Iris pigment epithelial cell (primary cell): ENCODE measurements at regions not wholly inside any gene's neighbourhood (a gene's known extent, or its start where the extent isn't known, plus 50 kb on each side); places are given as distances from the start of the nearest gene placed in this dataset.

Source experiments
- DNase-seq: peaks from one replicate; pipeline ENCODE4 v3.0.0-alpha.2; 2011; ENCODE audit warnings: low read depth

DNA sequence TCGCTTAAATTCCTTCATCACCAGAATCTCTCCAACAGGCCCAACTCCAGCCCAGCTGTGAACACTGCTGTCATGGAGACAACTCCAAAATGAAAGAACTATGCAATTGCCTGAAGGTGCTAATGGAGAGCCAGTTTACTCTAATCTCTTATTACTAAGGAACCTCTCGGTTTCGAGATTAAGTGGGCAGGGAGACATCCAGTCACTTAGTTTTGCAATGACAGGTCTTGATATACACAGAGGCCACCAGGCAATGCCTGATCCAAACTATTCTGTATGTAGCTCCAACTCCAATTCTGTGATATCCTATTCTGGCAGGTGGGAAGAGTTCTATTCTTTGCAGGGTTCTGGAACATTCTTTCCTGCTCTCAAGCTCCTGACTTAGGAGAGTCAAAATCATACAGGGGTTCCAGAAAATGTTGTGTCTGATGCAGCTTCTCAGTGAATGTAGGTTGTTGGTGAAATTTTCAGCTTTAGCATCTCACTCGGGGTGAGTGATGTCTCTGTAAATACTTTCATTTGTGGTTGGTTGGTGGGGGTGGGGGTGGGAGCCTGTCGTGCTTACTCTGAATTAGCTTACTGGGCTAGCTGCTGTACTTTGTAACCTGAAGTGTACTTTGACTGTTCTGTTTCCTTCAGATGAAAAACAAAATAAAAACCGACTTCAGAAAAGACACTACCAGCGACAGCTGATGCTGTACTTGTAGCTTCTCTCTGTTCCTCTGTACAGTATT lies 170.9 kb downstream of the PALM2AKAP2 start:
- DNase-seq = no peak

DNA sequence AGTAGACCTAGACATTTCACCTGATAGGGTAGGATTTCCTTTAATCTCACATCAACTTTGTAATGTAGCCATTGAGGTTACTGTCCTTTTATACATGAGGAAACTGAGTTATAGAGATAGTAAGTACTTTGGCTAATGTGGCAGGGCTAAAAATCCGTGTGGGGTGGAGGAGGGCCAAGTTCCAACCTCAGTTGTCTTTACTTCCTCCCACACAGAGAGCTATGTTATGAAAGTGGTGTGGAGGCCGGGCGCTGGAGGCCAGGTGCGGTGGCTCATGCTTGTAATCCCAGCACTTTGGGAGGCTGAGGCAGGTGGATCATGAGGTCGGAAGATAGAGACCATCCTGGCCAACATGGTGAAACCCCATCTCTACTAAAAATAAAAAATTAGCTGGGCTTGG lies 173.3 kb downstream of the PALM2AKAP2 start:
- no peak for DNase-seq

GRCh38 chr9:109953813-109954497 lies 174.0 kb downstream of the PALM2AKAP2 start:
- DNase-seq = no peak

DNA sequence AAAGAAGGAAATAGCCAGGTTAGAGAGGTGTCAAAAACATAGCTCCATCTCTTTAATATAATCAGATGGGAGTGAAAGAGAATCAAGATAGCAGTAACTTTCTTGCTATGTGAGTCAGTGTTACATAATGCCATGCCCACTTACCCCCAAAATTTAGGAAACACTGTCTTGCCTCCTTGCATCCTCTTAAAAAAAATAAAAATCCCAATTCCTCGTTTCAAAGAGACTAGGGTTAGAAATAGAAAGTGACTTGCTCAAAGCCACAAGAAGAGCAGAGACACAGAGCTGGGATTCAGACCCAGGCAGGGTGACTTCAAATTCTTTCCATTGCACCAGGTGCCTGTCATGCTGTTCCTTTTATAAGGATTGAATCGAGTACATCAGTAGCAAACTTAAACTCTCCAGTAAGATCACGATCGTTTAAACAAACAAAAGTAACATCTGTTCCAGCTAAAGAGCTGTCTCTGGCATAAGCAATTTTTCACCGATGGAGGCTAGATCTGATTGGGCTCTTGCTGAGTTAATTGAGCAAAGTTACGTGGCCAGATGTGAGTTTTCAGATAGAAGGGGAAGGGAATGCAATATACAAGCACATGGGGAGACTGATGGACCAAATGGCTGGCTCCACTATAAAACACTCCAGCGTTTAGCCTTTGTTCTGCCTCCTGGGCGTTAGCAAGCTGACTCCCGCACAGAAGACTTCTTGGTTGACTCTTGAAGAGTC lies 176.9 kb downstream of the PALM2AKAP2 start:
- no peak for DNase-seq

- no peak for DNase-seq
Observed at GRCh38 chr9:109959679-109960078, 179.7 kb downstream of the PALM2AKAP2 start.

DNA sequence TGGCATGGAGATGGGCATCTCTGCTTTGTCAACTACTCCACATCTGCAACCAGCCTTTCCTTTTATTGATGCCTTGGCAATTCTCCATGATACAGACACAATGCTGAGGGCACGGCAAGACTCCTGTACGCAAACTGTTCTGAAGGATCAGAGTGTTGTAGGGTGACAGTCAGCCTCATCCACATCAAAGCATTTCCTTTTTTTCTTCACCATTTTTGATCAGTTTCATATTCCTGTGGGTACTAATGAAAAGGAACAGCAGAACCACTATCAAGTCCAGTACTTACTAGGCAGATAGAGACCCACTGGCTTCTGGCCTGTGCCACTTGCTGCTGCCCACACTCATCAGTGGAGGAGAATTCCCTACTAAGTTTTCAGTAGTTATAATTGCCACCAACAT lies 181.6 kb downstream of the PALM2AKAP2 start:
- DNase-seq = no peak

GRCh38 chr9:109962215-109962614 lies 182.2 kb downstream of the PALM2AKAP2 start:
- no peak for DNase-seq

- DNase-seq = no peak
Observed at GRCh38 chr9:109963079-109963478, 183.1 kb downstream of the PALM2AKAP2 start.

DNA sequence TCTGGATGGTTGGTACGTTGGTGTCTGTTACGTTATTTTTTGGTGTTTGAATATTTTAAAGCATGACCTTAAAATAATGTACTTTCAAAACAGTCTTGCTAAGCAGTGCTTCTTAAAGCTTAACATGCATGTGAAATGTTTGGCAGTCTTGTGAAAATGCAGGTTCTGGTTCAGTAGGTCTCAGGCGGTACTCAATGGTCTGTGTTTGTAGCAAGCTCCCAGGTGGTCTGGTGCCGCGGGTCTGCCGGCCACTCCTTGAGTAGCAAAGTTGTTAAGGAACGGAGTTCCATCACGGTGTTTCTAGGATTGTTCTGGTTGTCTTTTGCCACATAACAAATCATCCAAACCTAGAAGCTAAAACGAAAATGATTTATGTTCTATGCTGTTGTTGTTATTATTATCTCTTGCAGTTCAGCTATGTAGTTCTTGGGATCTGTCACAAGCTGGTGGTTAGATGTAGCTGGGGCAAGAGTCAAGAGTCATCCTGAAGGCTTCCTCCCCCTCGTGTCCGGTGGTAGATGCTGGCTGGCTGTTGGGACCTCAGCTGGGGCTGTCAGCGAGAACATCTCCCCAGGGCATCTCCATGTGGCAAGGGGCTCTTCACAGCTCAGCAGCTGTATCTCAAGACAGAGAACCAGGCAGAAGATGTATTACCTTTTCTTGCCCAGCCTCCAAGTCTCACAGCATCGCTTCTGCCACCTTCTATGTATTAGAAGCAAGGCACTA lies 186.8 kb downstream of the PALM2AKAP2 start:
- DNase-seq = no peak

GRCh38 chr9:109967651-109968642 lies 187.9 kb downstream of the PALM2AKAP2 start:
- peak; percentile 18 for DNase-seq

DNA sequence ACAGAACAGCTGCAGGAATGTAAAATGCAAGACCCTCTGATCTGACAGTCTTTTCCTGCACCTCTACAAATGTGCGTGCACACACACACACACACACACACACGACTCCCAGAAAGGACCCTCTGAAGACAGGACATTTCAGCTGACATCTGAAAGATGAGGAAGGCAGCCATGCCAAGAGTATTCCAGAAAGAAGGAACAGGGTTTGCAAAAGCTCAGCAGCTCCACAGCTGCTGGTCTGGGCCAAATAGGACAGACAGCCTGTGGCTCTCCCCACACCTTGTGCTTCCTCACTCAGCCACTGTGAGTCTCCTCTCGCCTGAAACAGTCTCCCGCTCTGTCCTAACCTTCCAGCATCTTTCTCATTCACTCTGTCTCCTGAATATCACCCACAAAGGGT lies 189.0 kb downstream of the PALM2AKAP2 start:
- peak; percentile 42 for DNase-seq

- no peak for DNase-seq
Observed at GRCh38 chr9:109969573-109970237, 189.7 kb downstream of the PALM2AKAP2 start.

- no peak for DNase-seq
Observed at GRCh38 chr9:109971226-109971625, 191.2 kb downstream of the PALM2AKAP2 start.

DNA sequence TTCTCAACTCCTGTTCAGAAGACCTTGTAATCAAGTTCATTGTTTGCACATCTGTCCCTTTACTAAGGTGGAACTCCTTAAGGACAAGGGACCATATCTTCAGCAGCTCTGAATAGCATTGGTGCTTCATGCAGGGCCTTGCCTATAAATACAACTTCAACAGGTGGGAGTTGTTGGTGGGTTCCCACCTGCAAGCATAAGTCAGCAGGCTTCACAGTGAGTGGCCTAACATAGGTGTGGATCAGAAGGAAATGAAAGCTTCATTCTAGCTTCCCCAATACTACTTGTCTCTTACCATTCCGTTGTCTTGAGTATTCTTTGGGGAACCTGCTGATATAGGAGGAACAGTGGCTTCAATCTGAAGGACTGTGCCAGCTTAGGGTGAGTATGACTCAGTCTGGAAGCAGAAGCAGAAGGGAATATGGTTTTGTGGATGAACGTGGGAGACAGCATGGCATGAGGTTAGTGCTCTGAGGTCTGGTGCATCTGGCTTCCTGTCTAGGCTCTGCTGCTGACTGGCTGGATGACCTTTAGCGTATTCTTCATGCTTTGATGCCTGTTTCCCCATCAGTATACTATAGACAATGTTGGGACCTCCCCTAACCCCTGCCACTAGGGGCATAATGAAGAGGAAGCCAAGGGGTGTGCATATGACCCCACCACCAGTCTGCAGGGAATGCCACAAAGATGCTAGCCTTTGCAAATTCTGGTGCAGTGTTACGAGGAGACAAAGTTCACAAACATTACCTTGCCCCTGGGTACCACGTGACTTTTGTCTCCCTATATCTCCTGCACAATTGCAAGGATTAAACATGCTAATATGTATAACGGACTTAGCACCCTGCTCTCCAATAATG lies 192.3 kb downstream of the PALM2AKAP2 start:
- no peak for DNase-seq

DNA sequence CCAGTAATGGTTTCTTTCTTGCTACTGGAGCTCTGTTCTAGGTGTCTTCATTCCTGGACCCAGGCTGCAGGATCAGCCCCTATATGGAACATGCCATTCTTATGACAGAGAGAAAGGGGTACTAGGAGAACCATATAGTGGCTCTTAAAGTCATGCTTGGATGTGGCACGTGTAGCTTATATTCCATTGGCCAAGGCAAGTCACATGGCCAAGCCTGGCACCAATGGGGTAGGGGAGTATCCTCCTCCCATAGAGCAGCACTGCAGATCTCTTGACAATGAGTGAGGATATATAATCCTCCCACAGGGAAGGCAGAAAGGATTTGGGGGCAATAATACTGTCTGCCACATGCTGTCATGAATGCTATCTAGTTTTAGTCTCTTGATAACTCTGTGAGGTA lies 193.3 kb downstream of the PALM2AKAP2 start:
- no peak for DNase-seq

DNA sequence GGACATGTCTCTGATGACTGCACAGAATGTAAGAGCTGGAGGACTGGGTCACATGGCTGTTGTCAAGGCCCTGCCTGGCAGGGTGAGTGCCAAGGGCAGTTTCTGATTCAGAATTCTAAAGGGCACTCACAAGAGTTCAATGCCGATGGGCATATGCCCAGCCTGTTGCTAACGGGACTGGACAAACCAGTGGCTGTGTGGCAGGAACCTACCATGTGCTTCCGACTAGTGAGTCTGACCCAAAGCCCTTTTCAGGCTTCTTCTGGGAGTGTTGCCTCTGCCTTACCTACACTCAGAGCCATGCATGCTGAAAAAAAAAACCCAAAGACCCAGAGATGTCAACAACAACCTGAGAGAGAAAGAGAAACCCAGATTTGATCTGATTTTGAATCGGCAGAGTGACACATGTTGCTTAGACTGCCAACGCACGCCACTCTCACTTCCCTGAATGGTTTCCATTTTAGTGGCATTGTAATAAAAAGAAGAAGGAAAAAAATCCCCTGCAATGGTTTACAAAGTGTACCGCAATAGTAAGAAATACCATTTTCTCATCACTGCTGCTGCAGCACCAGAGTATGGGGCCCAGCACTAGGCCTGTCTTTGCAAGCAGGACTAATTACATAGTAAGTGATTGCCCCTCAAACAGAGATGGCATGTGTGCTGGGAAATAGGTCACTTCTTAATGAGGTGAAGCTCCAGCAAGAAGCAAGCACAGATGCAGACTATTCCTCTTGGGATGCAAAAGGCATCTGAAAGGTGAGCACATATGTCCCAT lies 194.3 kb downstream of the PALM2AKAP2 start:
- DNase-seq = no peak

- DNase-seq = no peak
Observed at GRCh38 chr9:109974918-109975276, 194.9 kb downstream of the PALM2AKAP2 start.

DNA sequence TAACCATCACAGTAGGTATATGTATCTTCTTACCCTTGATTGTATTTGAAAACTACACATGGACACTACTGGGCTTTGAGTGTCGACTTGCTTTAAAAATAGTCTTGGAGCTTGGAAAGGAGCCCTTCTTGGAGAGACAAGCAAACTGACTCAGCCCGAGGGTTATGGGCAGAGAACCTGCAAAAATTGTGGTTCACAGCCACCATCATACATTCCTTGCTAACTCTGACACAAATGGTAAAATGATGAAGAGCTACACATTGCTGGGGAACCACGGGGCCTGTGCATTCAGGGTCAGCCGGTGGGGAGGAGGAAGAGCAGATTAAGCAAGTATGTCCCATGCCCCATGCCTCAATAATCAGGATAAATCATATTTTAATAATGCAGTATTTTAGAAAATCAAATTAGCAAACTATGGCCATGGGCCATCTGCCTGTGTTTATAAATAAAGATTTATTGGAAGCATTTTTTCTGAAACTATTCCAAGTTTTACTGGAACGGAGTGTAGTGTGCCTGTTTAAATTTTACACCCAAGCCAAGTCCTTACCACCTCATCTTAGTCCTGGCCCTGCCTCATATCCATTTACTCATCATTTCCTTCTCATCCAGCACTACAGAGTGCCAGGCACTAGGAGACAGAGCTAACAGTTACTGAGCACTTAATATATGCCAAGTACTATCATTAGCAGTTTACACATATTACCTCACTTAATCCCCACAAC lies 195.7 kb downstream of the PALM2AKAP2 start:
- peak; percentile 59 for DNase-seq
